Activated CD4-positive, alpha-beta T cell treated with anti-CD3 and anti-CD28 coated beads, Interleukin-2, amount 10 ng/mL, durations not matched to agents 24 days and 14 days (primary cell): ENCODE measurements at regions not wholly inside any gene's neighbourhood (a gene's known extent, or its start where the extent isn't known, plus 50 kb on each side); places are given as distances from the start of the nearest gene placed in this dataset.
A peak's percentile ranks its signal among the peaks of the same experiment; 100 is the strongest.

Experiments used
- DNase-seq: peaks from one replicate; pipeline ENCODE4 v3.0.0; 2022
- H3K27ac Mint-ChIP-seq: one replicate; pipeline ENCODE4 v1.8.0; 2022; ENCODE audit warnings: mild to moderate bottlenecking, mixed read lengths
- H3K27me3 Mint-ChIP-seq: one replicate; pipeline ENCODE4 v1.8.0; 2022; ENCODE audit warnings: mixed read lengths
- H3K36me3 Mint-ChIP-seq: one replicate; pipeline ENCODE4 v1.8.0; 2022; ENCODE audit warnings: low read depth, mild to moderate bottlenecking, mixed read lengths
- H3K4me1 Mint-ChIP-seq: one replicate; pipeline ENCODE4 v1.8.0; 2021; ENCODE audit warnings: mixed read lengths
- H3K4me3 Mint-ChIP-seq: one replicate; pipeline ENCODE4 v1.8.0; 2022; ENCODE audit warnings: mild to moderate bottlenecking, moderate library complexity, mixed read lengths
- H3K9me3 Mint-ChIP-seq: one replicate; pipeline ENCODE4 v1.8.0; 2021; ENCODE audit warnings: mixed read lengths
- intact Hi-C: fragments of 100-400 bp; cut with micrococcal nuclease; formaldehyde crosslinking; loops from one replicate; pipeline ENCODE4 v1.15.1; 2023

- intact Hi-C loops = no loop called here
- Mint-ChIP-seq H3K9me3 (no peaks in the 10 kb centered on the region), H3K4me1 (no peaks in the 10 kb centered on the region), H3K4me3 (no peak overlapping the region), H3K36me3 (no peaks in the 10 kb centered on the region), H3K27me3 (peaks cover 13% of the 10 kb centered on the region), H3K27ac (no peak overlapping the region)
- no peak for DNase-seq
Measured at GRCh38 chr3:127477396-127477795, 113.1 kb downstream of the TPRA1 start.

- intact Hi-C loops = no loop called here
- H3K27ac Mint-ChIP-seq = no peak overlapping the region
- H3K27me3 Mint-ChIP-seq = peaks cover 13% of the 10 kb centered on the region
- no peaks in the 10 kb centered on the region for H3K9me3 Mint-ChIP-seq
- no peaks in the 10 kb centered on the region for H3K4me1 Mint-ChIP-seq
- no peak overlapping the region for H3K4me3 Mint-ChIP-seq
- no peak for DNase-seq
- no peaks in the 10 kb centered on the region for H3K36me3 Mint-ChIP-seq
Measured at GRCh38 chr3:127476936-127477335, 113.6 kb downstream of the TPRA1 start.

GRCh38 chr3:127475975-127476705, 114.4 kb downstream of the TPRA1 start:
- no peak overlapping the region for H3K4me3 Mint-ChIP-seq
- no peaks in the 10 kb centered on the region for H3K4me1 Mint-ChIP-seq
- no peak overlapping the region for H3K27ac Mint-ChIP-seq
- H3K9me3 Mint-ChIP-seq = no peaks in the 10 kb centered on the region
- no peaks in the 10 kb centered on the region for H3K36me3 Mint-ChIP-seq
- DNase-seq = no peak
- peaks cover 13% of the 10 kb centered on the region for H3K27me3 Mint-ChIP-seq
- intact Hi-C loops = no loop called here

- Mint-ChIP-seq H3K9me3 (no peaks in the 10 kb centered on the region), H3K27ac (no peak overlapping the region), H3K4me1 (no peaks in the 10 kb centered on the region), H3K27me3 (peaks cover 13% of the 10 kb centered on the region), H3K36me3 (no peaks in the 10 kb centered on the region), H3K4me3 (no peak overlapping the region)
- no peak for DNase-seq
- intact Hi-C loops = no loop called here
Measured at GRCh38 chr3:127475391-127475790, 115.1 kb downstream of the TPRA1 start.

GRCh38 chr3:127473244-127474024, 117.1 kb downstream of the TPRA1 start:
- H3K27ac Mint-ChIP-seq = no peak overlapping the region
- DNase-seq = peak; percentile 62
- H3K4me3 Mint-ChIP-seq = no peak overlapping the region
- no peaks in the 10 kb centered on the region for H3K4me1 Mint-ChIP-seq
- intact Hi-C loops = no loop called here
- no peaks in the 10 kb centered on the region for H3K9me3 Mint-ChIP-seq
- H3K36me3 Mint-ChIP-seq = no peaks in the 10 kb centered on the region
- H3K27me3 Mint-ChIP-seq = peaks cover 11% of the 10 kb centered on the region

GRCh38 chr3:127472506-127472905, 118.0 kb downstream of the TPRA1 start:
- intact Hi-C loops = no loop called here
- Mint-ChIP-seq H3K27me3 (peaks cover 9% of the 10 kb centered on the region), H3K9me3 (no peaks in the 10 kb centered on the region), H3K27ac (no peak overlapping the region), H3K4me3 (no peak overlapping the region), H3K4me1 (no peaks in the 10 kb centered on the region), H3K36me3 (no peaks in the 10 kb centered on the region)
- DNase-seq = no peak

- H3K27ac Mint-ChIP-seq = no peak overlapping the region
- intact Hi-C loops = no loop called here
- no peak overlapping the region for H3K4me3 Mint-ChIP-seq
- no peak for DNase-seq
- H3K4me1 Mint-ChIP-seq = peaks cover 3% of the 10 kb centered on the region
- H3K9me3 Mint-ChIP-seq = no peaks in the 10 kb centered on the region
- H3K27me3 Mint-ChIP-seq = peaks cover 8% of the 10 kb centered on the region
- H3K36me3 Mint-ChIP-seq = no peaks in the 10 kb centered on the region
Measured at GRCh38 chr3:127471142-127471541, 119.4 kb downstream of the TPRA1 start.

GRCh38 chr3:127469760-127470159, 120.8 kb downstream of the TPRA1 start:
- no peak overlapping the region for H3K4me3 Mint-ChIP-seq
- H3K4me1 Mint-ChIP-seq = peaks cover 3% of the 10 kb centered on the region
- intact Hi-C loops = no loop called here
- H3K36me3 Mint-ChIP-seq = no peaks in the 10 kb centered on the region
- peaks cover 5% of the 10 kb centered on the region for H3K27me3 Mint-ChIP-seq
- H3K9me3 Mint-ChIP-seq = no peaks in the 10 kb centered on the region
- no peak overlapping the region for H3K27ac Mint-ChIP-seq
- no peak for DNase-seq

GRCh38 chr3:127467391-127467790, 123.1 kb downstream of the TPRA1 start:
- H3K27ac Mint-ChIP-seq = no peak overlapping the region
- no peaks in the 10 kb centered on the region for H3K9me3 Mint-ChIP-seq
- no peak overlapping the region for H3K4me3 Mint-ChIP-seq
- intact Hi-C loops = no loop called here
- no peak for DNase-seq
- H3K36me3 Mint-ChIP-seq = no peaks in the 10 kb centered on the region
- peaks cover 3% of the 10 kb centered on the region for H3K4me1 Mint-ChIP-seq
- no peaks in the 10 kb centered on the region for H3K27me3 Mint-ChIP-seq

GRCh38 chr3:127464642-127465041, 125.9 kb downstream of the TPRA1 start:
- Mint-ChIP-seq H3K27ac (no peak overlapping the region), H3K27me3 (peaks cover 2% of the 10 kb centered on the region), H3K4me3 (no peak overlapping the region), H3K9me3 (no peaks in the 10 kb centered on the region), H3K36me3 (no peaks in the 10 kb centered on the region), H3K4me1 (peaks cover 3% of the 10 kb centered on the region)
- DNase-seq = no peak
- intact Hi-C loops = no loop called here

- DNase-seq = no peak
- H3K4me3 Mint-ChIP-seq = no peak overlapping the region
- H3K27ac Mint-ChIP-seq = no peak overlapping the region
- intact Hi-C loops = no loop called here
- peaks cover 19% of the 10 kb centered on the region for H3K27me3 Mint-ChIP-seq
- no peaks in the 10 kb centered on the region for H3K9me3 Mint-ChIP-seq
- H3K4me1 Mint-ChIP-seq = peaks cover under 1% of the 10 kb centered on the region
- no peaks in the 10 kb centered on the region for H3K36me3 Mint-ChIP-seq
Measured at GRCh38 chr3:127462111-127462655, 128.3 kb downstream of the TPRA1 start.

- Mint-ChIP-seq H3K9me3 (no peaks in the 10 kb centered on the region), H3K27ac (no peak overlapping the region), H3K4me1 (no peaks in the 10 kb centered on the region), H3K4me3 (no peak overlapping the region), H3K36me3 (no peaks in the 10 kb centered on the region), H3K27me3 (peaks cover 25% of the 10 kb centered on the region)
- no peak for DNase-seq
- intact Hi-C loops = no loop called here
Measured at GRCh38 chr3:127461286-127461910, 129.1 kb downstream of the TPRA1 start.

GRCh38 chr3:127459891-127460290, 130.6 kb downstream of the TPRA1 start:
- no peaks in the 10 kb centered on the region for H3K36me3 Mint-ChIP-seq
- H3K9me3 Mint-ChIP-seq = no peaks in the 10 kb centered on the region
- no peaks in the 10 kb centered on the region for H3K4me1 Mint-ChIP-seq
- DNase-seq = no peak
- H3K4me3 Mint-ChIP-seq = no peak overlapping the region
- H3K27ac Mint-ChIP-seq = no peak overlapping the region
- intact Hi-C loops = loop anchor here (5.0 kb wide), 1 partner anchor 708 kb away; no protein-coding TSS in a partner anchor
- H3K27me3 Mint-ChIP-seq = peaks cover 36% of the 10 kb centered on the region
